Astrocyte (in vitro differentiated cells and primary cell): ENCODE measurements at regions not wholly inside any gene's neighbourhood (a gene's known extent, or its start where the extent isn't known, plus 50 kb on each side); places are given as distances from the start of the nearest gene placed in this dataset.

Source experiments
- DNase-seq: peaks from one replicate; pipeline ENCODE4 v3.0.0-alpha.2; 2010; ENCODE audit warnings: low read depth
- FAIRE-seq: peaks from 2 replicates; lab custom pipeline; 2011; peaks lifted over from hg19 to GRCh38; lab: Jason Lieb, UNC
- H2AFZ ChIP-seq: 2 replicates; pipeline ENCODE4 v1.6.0; 2012; ENCODE audit warnings: low read depth, low read length, inconsistent platforms
- H3K27ac ChIP-seq: 2 replicates; pipeline ENCODE4 v1.5.1; 2011; ENCODE audit warnings: low read depth, low read length, inconsistent platforms
- H3K27me3 ChIP-seq: 2 replicates; pipeline ENCODE4 v1.6.0; 2011; ENCODE audit warnings: low read length, inconsistent platforms; ENCODE audit not compliant: insufficient read depth
- H3K36me3 ChIP-seq: 2 replicates; pipeline ENCODE4 v1.5.1; 2011; ENCODE audit warnings: low read length, inconsistent platforms; ENCODE audit not compliant: insufficient read depth
- H3K4me1 ChIP-seq: 2 replicates; pipeline ENCODE4 v1.5.1; 2011; ENCODE audit warnings: low read length, inconsistent platforms; ENCODE audit not compliant: insufficient read depth
- H3K4me2 ChIP-seq: 2 replicates; pipeline ENCODE4 v1.6.0; 2012; ENCODE audit warnings: low read length, inconsistent platforms
- H3K4me3 ChIP-seq: 2 replicates; pipeline ENCODE4 v1.5.1; 2011; ENCODE audit warnings: low read depth, mild to moderate bottlenecking, low read length, inconsistent platforms; ENCODE audit not compliant: insufficient read depth
- H3K79me2 ChIP-seq: 2 replicates; pipeline ENCODE4 v1.6.0; 2012; ENCODE audit warnings: mild to moderate bottlenecking, low read length, inconsistent platforms; ENCODE audit not compliant: insufficient read depth
- H3K9ac ChIP-seq: 2 replicates; pipeline ENCODE4 v1.6.0; 2012; ENCODE audit warnings: mild to moderate bottlenecking, low read length, inconsistent platforms
- H3K9me3 ChIP-seq: 2 replicates; pipeline ENCODE4 v1.5.1; 2012; ENCODE audit warnings: low read depth, mild to moderate bottlenecking, low read length, inconsistent platforms; ENCODE audit not compliant: insufficient read depth
- H4K20me1 ChIP-seq: 2 replicates; pipeline ENCODE4 v1.6.0; 2012; ENCODE audit warnings: low read length, inconsistent platforms; ENCODE audit not compliant: insufficient read depth
- H3K27ac Mint-ChIP-seq: one replicate; pipeline ENCODE4 v1.8.0; 2021; ENCODE audit warnings: mild to moderate bottlenecking, mixed read lengths; ENCODE audit not compliant: unreplicated experiment
- H3K27me3 Mint-ChIP-seq: one replicate; pipeline ENCODE4 v1.8.0; 2021; ENCODE audit warnings: low read depth, mixed read lengths; ENCODE audit not compliant: unreplicated experiment
- H3K36me3 Mint-ChIP-seq: one replicate; pipeline ENCODE4 v1.8.0; 2021; ENCODE audit warnings: low read depth, mixed read lengths; ENCODE audit not compliant: unreplicated experiment
- H3K4me1 Mint-ChIP-seq: one replicate; pipeline ENCODE4 v1.8.0; 2021; ENCODE audit warnings: low read depth, mixed read lengths; ENCODE audit not compliant: unreplicated experiment
- H3K4me3 Mint-ChIP-seq: one replicate; pipeline ENCODE4 v1.8.0; 2021; ENCODE audit warnings: mild to moderate bottlenecking, moderate library complexity, mixed read lengths; ENCODE audit not compliant: unreplicated experiment
- H3K9me3 Mint-ChIP-seq: one replicate; pipeline ENCODE4 v1.8.0; 2021; ENCODE audit warnings: mild to moderate bottlenecking, mixed read lengths; ENCODE audit not compliant: unreplicated experiment
- CTCF ChIP-seq: IDR thresholded peaks from 2 replicates; pipeline ENCODE4 v1.5.1; 2011; ENCODE audit warnings: low read depth, mild to moderate bottlenecking, inconsistent platforms, low read length, moderate library complexity; ENCODE audit not compliant: insufficient read depth
- EZH2 ChIP-seq: IDR thresholded peaks from 2 replicates; pipeline ENCODE4 v1.6.1; 2012; ENCODE audit warnings: mild to moderate bottlenecking, low read length, inconsistent platforms; ENCODE audit not compliant: insufficient read depth

- Histone ChIP-seq H3K4me3 (no peak overlapping the region), H3K4me2 (no peak overlapping the region), H3K9ac (no peak overlapping the region), H3K27me3 (no peaks in the 10 kb centered on the region), H3K79me2 (no peaks in the 10 kb centered on the region), H3K9me3 (no peaks in the 10 kb centered on the region), H2AFZ (no peak overlapping the region), H3K27ac (no peak overlapping the region), H4K20me1 (no peaks in the 10 kb centered on the region), H3K4me1 (no peaks in the 10 kb centered on the region), H3K36me3 (no peaks in the 10 kb centered on the region)
- Mint-ChIP-seq H3K4me1 (no peaks in the 10 kb centered on the region), H3K27me3 (no peaks in the 10 kb centered on the region), H3K4me3 (no peak overlapping the region), H3K27ac (no peak overlapping the region), H3K9me3 (peaks cover 3% of the 10 kb centered on the region), H3K36me3 (no peaks in the 10 kb centered on the region)
- FAIRE-seq (no peak), DNase-seq (no peak)
- no peak for TF ChIP-seq CTCF
- TF ChIP-seq EZH2: no peak
Observed at GRCh38 chr12:125836647-125837046, 771.4 kb downstream of the AACS start.

DNA sequence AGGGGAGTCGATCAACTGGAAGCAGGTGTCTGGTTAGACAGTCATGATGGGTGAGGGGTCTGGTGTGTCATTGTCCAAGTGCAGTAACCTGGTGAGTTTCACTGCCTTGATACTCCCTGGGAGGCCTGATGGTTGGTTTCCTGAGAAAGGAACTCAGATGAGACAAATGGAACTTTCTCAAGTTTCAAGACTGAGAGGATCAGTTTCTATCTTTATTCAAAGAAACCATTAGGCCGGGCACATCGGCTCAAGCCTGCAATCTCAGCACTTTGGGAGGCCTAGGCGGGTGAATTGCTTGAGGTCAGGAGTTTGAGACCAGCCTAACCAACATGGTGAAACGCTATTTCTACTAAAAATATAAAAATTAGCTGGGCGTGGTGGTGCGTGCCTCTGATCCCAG lies 776.1 kb downstream of the AACS start:
- H3K79me2 ChIP-seq: no peaks in the 10 kb centered on the region
- H3K4me3 ChIP-seq: no peak overlapping the region
- Mint-ChIP-seq H3K4me1 (no peaks in the 10 kb centered on the region), H3K27ac (no peak overlapping the region), H3K4me3 (no peak overlapping the region), H3K27me3 (no peaks in the 10 kb centered on the region), H3K36me3 (no peaks in the 10 kb centered on the region), H3K9me3 (peaks cover 11% of the 10 kb centered on the region)
- DNase-seq: no peak
- H3K9me3 ChIP-seq: no peaks in the 10 kb centered on the region
- H3K9ac ChIP-seq: no peak overlapping the region
- H3K27me3 ChIP-seq: no peaks in the 10 kb centered on the region
- no peak overlapping the region for H3K27ac ChIP-seq
- no peak for TF ChIP-seq EZH2
- TF ChIP-seq CTCF: no peak
- H4K20me1 ChIP-seq: no peaks in the 10 kb centered on the region
- no peak overlapping the region for H3K4me2 ChIP-seq
- H2AFZ ChIP-seq: no peak overlapping the region
- H3K4me1 ChIP-seq: no peaks in the 10 kb centered on the region
- FAIRE-seq: no peak
- no peaks in the 10 kb centered on the region for H3K36me3 ChIP-seq

DNA sequence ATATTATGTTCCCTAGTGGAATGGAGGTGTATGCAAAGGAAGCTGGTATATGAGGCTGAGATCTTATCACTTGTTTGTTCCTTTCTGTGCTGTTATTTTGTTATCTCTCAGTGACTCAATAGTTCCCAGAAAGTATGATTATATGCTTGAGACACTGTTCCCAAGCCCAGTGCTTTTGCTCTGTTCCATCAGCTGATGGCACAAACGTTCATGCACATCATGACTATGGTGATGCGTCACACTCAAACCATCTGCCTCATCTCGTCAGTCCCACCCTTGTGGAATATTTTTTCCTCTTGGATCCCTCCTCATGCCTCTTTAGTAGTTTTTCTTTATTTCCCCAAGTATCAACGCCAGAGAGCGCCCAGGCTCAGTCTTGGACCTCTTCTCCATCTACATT lies 786.9 kb downstream of the AACS start:
- H3K27me3 ChIP-seq: no peaks in the 10 kb centered on the region
- no peaks in the 10 kb centered on the region for H3K36me3 Mint-ChIP-seq

More for the DNA sequence above, 786.9 kb downstream of the AACS start:
- Histone ChIP-seq H3K4me2 (no peak overlapping the region), H3K9me3 (no peaks in the 10 kb centered on the region), H3K79me2 (no peaks in the 10 kb centered on the region), H4K20me1 (no peaks in the 10 kb centered on the region), H3K4me3 (no peak overlapping the region), H3K27ac (no peak overlapping the region), H3K4me1 (no peaks in the 10 kb centered on the region), H3K36me3 (no peaks in the 10 kb centered on the region), H2AFZ (no peak overlapping the region), H3K9ac (no peak overlapping the region)
- H3K4me1 Mint-ChIP-seq: no peaks in the 10 kb centered on the region
- H3K27ac Mint-ChIP-seq: no peak overlapping the region
- no peaks in the 10 kb centered on the region for H3K27me3 Mint-ChIP-seq
- FAIRE-seq: no peak
- no peak for TF ChIP-seq CTCF
- TF ChIP-seq EZH2: no peak
- no peak overlapping the region for H3K4me3 Mint-ChIP-seq
- H3K9me3 Mint-ChIP-seq: peaks cover 19% of the 10 kb centered on the region
- no peak for DNase-seq
